Sciatic nerve (tissue), 2 donors: ENCODE measurements at regions not wholly inside any gene's neighbourhood (a gene's known extent, or its start where the extent isn't known, plus 50 kb on each side); places are given as distances from the start of the nearest gene placed in this dataset.

Source experiments
- ATAC-seq: fragments of 200-7000 bp; cut with Tn5 transposase; one replicate; pipeline ENCODE4 v1.9.1; 2020; ENCODE audit warnings: mild to moderate bottlenecking, moderate library complexity
- DNase-seq: peaks from one replicate; pipeline ENCODE4 v3.0.0-alpha.2; 2020; ENCODE audit warnings: low spot score
- intact Hi-C: fragments of 100-400 bp; cut with DNase I; formaldehyde crosslinking; loops from one replicate; pipeline ENCODE4 v1.14.2; 2022
- donor health status: DM: no; HTN: no; CAD: no.
- donor health status: DM: no; HTN: no; CAD: no.

- intact Hi-C loops: no loop called here
- ATAC-seq (no peak), DNase-seq (no peak)
These were observed 281.6 kb downstream of the SLC6A15 start for GRCh38 chr12:84631020-84631419.

DNA sequence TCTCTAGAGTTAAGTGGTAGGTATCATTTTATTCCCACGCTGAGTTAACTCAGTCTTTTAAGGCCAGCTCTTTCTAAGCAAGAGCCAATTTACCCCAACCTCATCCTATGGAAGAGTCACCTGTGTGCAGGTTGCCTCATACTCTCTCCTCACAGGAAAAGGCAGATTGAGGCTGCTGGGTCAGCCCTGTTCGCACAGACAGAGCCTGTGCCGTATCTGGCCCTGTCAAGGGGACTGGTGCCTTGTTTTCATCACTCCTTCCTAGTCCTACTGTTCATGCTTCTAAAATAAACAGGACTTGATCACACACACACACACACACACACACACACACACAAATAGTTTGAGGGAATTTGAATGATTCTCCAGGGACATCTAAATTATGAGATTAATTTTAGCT is 285.0 kb downstream of the SLC6A15 start:
- intact Hi-C loops: no loop called here
- no peak for DNase-seq
- no peak for ATAC-seq

DNA sequence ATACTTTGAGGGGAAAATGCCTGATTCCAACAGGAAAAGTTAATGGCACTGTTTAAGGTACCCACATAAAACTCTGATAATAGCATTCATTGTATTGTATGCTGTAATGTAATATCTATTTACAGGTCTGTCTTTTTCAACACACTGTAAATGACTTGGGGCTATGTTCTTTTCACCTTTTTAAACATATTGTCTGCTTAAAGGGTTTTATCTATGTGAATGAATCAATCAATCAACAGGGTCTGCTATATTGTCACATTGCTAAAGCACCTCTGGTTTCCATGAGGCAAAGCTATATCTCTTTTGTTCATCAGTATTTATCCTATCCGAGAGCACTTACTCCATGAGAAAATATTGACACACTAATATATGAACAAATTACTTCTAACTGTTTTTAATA is 288.0 kb downstream of the SLC6A15 start:
- ATAC-seq (no peak), DNase-seq (no peak)
- intact Hi-C loops: no loop called here

DNA sequence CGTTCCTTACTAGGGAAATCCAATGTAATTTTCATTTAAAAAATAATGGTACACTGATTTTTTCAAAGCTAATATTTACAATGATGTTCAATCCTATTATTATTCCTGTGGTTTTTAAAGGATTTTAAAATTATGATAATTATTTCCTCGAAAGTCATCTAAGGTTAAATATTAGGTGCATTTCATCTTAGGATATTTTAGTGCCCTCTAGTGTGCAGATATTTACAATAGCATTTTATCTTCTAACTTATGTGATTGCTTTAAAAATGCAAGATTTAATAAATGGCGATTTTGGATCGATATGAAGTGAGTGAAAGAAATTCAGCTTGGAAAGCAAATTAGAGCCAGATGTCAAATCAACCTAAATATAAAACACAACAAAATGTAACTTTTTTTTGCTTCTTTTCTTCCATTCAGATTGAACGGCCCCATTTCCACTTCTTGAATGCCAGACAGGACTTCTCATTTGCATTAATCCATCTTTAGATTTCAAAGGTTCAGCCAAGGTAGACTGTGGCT is 293.5 kb downstream of the SLC6A15 start:
- intact Hi-C loops: no loop called here
- no peak for ATAC-seq

GRCh38 chr12:84607170-84607819 is 305.3 kb downstream of the SLC6A15 start:
- intact Hi-C loops: no loop called here
- no peak for ATAC-seq
- DNase-seq: no peak

More for the DNA sequence above, 293.5 kb downstream of the SLC6A15 start:
- no peak for DNase-seq

- ATAC-seq (no peak), DNase-seq (no peak)
- intact Hi-C loops: no loop called here
These were observed 306.6 kb downstream of the SLC6A15 start for GRCh38 chr12:84605983-84606382.

GRCh38 chr12:84604551-84604950 is 308.0 kb downstream of the SLC6A15 start:
- no peak for ATAC-seq
- intact Hi-C loops: no loop called here
- no peak for DNase-seq

DNA sequence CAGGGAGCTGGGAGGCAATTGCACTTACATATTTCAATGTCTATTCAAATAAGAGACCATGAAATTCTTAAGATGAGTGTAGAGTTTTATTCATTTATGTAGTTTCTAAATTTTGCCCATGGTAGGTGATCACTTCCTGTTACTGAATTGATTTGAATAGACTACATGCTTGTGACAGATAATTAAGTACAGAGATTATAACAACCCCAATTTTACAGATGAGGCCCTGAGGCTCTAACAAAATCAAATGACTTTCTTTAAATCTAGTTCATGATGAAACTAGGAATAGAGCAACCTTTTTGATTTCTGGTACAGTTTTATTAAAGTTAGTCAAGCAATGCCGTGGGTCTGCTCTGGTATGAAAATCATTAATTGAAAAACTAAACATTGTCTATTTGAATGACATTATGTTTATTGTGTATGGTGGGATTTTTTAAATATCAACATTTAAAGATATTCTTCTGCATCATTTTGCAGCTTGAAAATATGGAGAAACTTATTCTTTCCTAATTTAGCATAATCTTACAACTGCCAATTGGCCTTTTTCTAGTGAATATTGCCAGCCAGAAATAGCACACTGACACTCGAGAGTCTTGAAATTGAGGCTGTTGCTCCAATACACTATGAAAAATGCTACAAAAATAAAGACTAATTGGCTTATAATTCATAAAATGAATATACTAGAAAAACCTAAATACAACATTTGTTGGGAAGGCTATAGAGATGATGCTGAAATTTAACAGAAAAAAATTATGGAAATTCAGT is 308.9 kb downstream of the SLC6A15 start:
- DNase-seq (no peak), ATAC-seq (no peak)
- intact Hi-C loops: no loop called here

DNA sequence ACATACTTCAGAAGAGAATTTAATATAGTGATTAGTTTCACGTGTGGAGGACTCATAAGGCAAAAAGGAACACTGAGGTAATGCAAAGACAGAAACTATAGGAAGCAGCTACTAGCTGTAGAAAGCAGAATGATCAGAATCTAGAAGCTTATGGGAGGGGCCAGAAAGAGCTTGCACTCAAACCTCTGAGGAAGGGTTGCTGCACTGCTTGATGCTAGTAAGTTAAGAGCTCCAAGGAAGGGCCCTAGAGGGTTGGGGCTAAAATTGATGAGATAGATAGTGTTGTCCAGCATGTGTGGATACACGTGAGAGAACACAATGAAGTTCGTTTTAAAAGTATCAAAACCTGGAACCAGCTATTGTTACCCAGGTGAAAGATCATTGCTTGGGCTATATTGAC is 311.1 kb downstream of the SLC6A15 start:
- no peak for DNase-seq
- ATAC-seq: no peak
- intact Hi-C loops: no loop called here

- intact Hi-C loops: no loop called here
- no peak for DNase-seq
- no peak for ATAC-seq
These were observed 313.1 kb downstream of the SLC6A15 start for GRCh38 chr12:84599539-84599938.

DNA sequence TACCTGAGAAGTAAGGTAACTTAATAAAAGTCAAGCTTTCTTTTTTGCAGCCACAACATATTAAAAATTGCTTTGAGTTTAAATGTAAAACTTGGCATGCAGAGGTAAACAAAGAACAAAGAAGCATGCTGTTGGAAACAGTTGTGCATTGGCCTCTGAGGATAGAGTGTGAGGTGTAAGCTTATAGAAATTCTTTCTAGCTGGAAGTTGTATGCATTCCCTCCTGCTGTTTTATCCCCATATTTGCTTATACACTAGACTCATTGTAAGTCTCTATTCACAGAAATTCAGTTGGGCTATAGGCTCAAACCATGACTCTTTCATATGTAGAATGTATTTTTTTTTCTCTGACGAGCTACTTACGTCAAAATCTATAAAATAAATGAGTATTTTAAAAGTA is 316.3 kb downstream of the SLC6A15 start:
- ATAC-seq: no peak
- DNase-seq: no peak
- intact Hi-C loops: no loop called here

- ATAC-seq: no peak
- DNase-seq: no peak
- intact Hi-C loops: no loop called here
These were observed 318.4 kb downstream of the SLC6A15 start for GRCh38 chr12:84594157-84594556.

- no peak for DNase-seq
- no peak for ATAC-seq
- intact Hi-C loops: no loop called here
These were observed 326.7 kb downstream of the SLC6A15 start for GRCh38 chr12:84585776-84586395.

DNA sequence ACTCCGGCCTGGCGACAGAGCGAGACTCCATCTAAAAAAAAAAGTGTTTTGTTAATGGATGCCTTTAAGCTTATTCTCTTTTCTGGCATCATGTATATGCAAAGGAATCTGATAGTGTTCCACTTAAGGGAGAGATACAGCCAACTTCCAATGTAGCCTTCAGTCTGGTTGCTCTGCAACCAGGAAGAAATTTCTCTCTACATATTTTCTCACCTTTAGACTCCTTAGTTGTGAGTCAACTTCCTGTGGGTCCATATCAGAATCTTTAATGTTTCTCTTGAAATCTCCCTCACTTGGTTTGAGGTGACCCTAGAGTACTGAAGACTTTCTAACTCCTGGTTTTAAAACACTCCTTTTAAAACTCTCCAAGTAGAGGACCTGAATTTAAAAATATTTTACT is 340.4 kb downstream of the SLC6A15 start:
- DNase-seq (no peak), ATAC-seq (no peak)
- intact Hi-C loops: no loop called here

GRCh38 chr12:84562331-84562730 is 350.3 kb downstream of the SLC6A15 start:
- intact Hi-C loops: no loop called here
- ATAC-seq (no peak), DNase-seq (no peak)

GRCh38 chr12:84561351-84561750 is 351.2 kb downstream of the SLC6A15 start:
- peak; percentile 78 for ATAC-seq
- no peak for DNase-seq
- intact Hi-C loops: no loop called here

DNA sequence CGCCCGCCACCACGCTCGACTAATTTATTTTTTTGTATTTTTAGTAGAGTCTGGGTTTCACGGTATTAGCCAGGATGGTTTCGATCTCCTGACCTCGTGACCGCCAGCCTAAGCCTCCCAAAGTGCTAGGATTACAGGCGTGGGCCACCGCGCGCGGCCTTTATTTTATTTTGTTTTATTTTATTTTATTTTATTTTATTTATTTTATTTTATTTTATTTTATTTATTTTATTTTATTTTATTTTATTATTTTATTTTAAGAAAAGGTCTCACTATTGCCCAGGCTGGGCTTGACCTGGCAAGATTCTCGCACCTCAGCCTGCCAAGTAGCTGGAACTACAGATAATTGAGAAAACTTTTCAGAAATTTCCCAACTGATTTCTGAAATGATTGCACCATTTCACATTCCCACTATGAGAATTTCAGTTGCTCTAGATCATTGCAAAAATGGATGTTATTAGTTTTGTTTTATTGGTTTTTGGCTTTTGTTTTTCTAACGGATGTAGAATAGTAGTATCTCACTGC is 358.3 kb downstream of the SLC6A15 start:
- DNase-seq (no peak), ATAC-seq (no peak)
- intact Hi-C loops: no loop called here

- no peak for ATAC-seq
- intact Hi-C loops: no loop called here
- DNase-seq: no peak
These were observed 359.1 kb downstream of the SLC6A15 start for GRCh38 chr12:84553331-84554117.

GRCh38 chr12:84551373-84551772 is 361.2 kb downstream of the SLC6A15 start:
- intact Hi-C loops: no loop called here
- DNase-seq (no peak), ATAC-seq (no peak)
